Heart right ventricle (tissue), 16 donors: ENCODE measurements at regions not wholly inside any gene's neighbourhood (a gene's known extent, or its start where the extent isn't known, plus 50 kb on each side); places are given as distances from the start of the nearest gene placed in this dataset.
"Not testable (repeated sequence)": the region's sequence is repeated elsewhere in the genome, so short reads cannot be mapped to it uniquely, and the experiment has no call there.

ENCODE experiments used
- ATAC-seq, 8 donors: fragments of 200-7000 bp; cut with Tn5 transposase; one replicate each; pipeline ENCODE4 v1.9.1; 2020; ENCODE audit warnings: mild to moderate bottlenecking in 8 of 8, moderate library complexity in 8 of 8, moderate number of reproducible peaks in 1 of 8
- DNase-seq, 2 donors: peaks; one replicate each; pipeline ENCODE4 v3.0.0-alpha.2; 2020
- H3K27ac ChIP-seq, 10 donors: fragments of 200-600 bp; sonication (generic) in 2 of 10; one replicate each; pipeline versions ENCODE4 v1.5.0 to v1.8.0; 2020 to 2022; ENCODE audit warnings: mild to moderate bottlenecking in 3 of 10
- H3K27me3 ChIP-seq, 7 donors: fragments of 200-600 bp; one replicate each; pipeline ENCODE4 v1.8.0; 2021 to 2022; ENCODE audit warnings: mild to moderate bottlenecking in 2 of 7
- H3K36me3 ChIP-seq, 9 donors: fragments of 200-600 bp; sonication (generic) in 1 of 9; one replicate each; pipeline versions ENCODE4 v1.5.0 to v1.8.0; 2020 to 2022; ENCODE audit warnings: mild to moderate bottlenecking in 2 of 9
- H3K4me1 ChIP-seq, 9 donors: fragments of 200-600 bp; sonication (generic) in 1 of 9; one replicate each; pipeline versions ENCODE4 v1.5.0 to v1.8.0; 2020 to 2022; ENCODE audit warnings: mild to moderate bottlenecking in 4 of 9
- H3K4me3 ChIP-seq, 10 donors: fragments of 200-600 bp; sonication (generic) in 2 of 10; one replicate each; pipeline versions ENCODE4 v1.5.0 to v1.8.0; 2020 to 2022; ENCODE audit warnings: mild to moderate bottlenecking in 7 of 10, moderate library complexity in 2 of 10
- H3K9me3 ChIP-seq, 11 donors: fragments of 200-600 bp in 10 of 11; sonication (generic) in 2 of 11; one replicate each; pipeline versions ENCODE4 v1.5.0 to v1.8.0; 2013 to 2022; ENCODE audit warnings: mild to moderate bottlenecking in 2 of 11, control low read depth in 1 of 11, moderate library complexity in 1 of 11
- CTCF ChIP-seq, 9 donors: fragments of 200-600 bp; sonication (generic) in 2 of 9; IDR thresholded peaks; one replicate each; pipeline versions ENCODE4 v1.5.0 to v1.8.0; 2021 to 2022; ENCODE audit warnings: antibody characterized with exemption in 9 of 9, mild to moderate bottlenecking in 5 of 9, moderate library complexity in 1 of 9
- WGBS, 2 donors: extraction: QIAGEN DNeasy Blood & Tissue Kit; methylation state at CpG; one replicate each; pipeline ENCODE4 v1.1.7; 2013; ENCODE audit warnings: inconsistent platforms in 1 of 2; 5-methylcytosine and 5-hydroxymethylcytosine counted together
- intact Hi-C, 10 donors: fragments of 100-400 bp; cut with DNase I; formaldehyde crosslinking; loops; one replicate each; pipeline versions ENCODE4 v1.11.1 to v1.14.2; 2022
- donor health status: Arrhythmogenic right ventricular cardiomyopathy.
- donor health status: ischemic (EF 13 %, LVEDD 7.1; RV severe dilation, severe dysfunction).
- donor health status: healthy with polysubstance abuse.
- donor health status: DM: no; HTN: yes; CAD: no.
- donor health status: DM: no; HTN: no; CAD: no.
- donor health status: ischemic (EF 25% LVEDD 6.9; RV normal size, moderate dysfunction).
- donor health status: ischemic (EF 25% LVEDD 5.7; RV mildly dilated, moderate dysfunction).
- donor health status: healthy.
- donor health status: DM: yes; HTN: yes; CAD: no.
- donor health status: Ischemic cardiomyopathy.
- donor health status: ischemic (EF 35%, LVEDD 5.7; RV mildly dilated, moderate dysfunction).
- donor health status: nonischemic (EF 11% LVEDD 7.7; RV severe dilation, severe dysfunction).
- donor health status: DM: yes; HTN: yes; CAD: no.
- donor health status: PGD.
- donor health status: ischemic (EF 29% LVEDD 5.4; RV normal size, mild dysfunction).
- donor health status: nonischemic (EF 23%, LVEDD 6.1; RV moderate dilation, normal function).

GRCh38 chr5:120329095-120329494, 135.0 kb upstream of the PRR16 start:
- Histone ChIP-seq H3K27ac (no peak overlapping the region), H3K4me1 (no peaks in the 10 kb centered on the region), H3K27me3 (no peaks in the 10 kb centered on the region), H3K4me3 (no peak overlapping the region), H3K9me3 (peaks cover 0 to 28% (median 6%) of the 10 kb centered on the region in 11 donors), H3K36me3 (no peaks in the 10 kb centered on the region)
- ATAC-seq, result no peak
- TF ChIP-seq CTCF (IDR thresholded peaks at IDR 0.05), result no peak
- intact Hi-C loops, result loop anchor here in 1 of 10 donors (10.0 kb wide), 1 partner anchor 274 kb away; no protein-coding TSS in a partner anchor
- WGBS, 2 donors, result 64 to 92% methylated on average over 2 of the region's 2 CpGs
- DNase-seq, result no peak

DNA sequence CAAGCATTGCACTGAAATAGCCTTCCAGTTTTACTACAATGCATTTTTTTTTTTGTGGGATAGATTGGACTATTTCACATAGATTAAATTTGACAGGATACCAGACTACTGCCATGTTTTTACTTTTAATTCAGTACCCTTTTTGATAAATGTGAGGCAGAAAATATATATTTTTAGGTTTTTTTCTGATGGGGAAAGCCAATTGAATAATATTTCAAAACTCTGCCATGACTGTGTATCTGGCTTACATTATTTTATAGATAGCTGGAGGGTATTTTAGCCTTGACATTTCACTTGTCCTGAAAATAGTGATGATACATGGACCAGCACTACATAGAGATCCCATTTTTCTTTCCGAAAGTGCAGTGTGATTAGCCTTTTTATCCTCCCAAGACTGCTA, 133.5 kb upstream of the PRR16 start:
- H3K9me3 ChIP-seq, result peaks cover 0 to 19% (median 6%) of the 10 kb centered on the region in 11 donors
- H3K27me3 ChIP-seq, result no peaks in the 10 kb centered on the region
- intact Hi-C loops, result no loop called here
- no peak overlapping the region for H3K27ac ChIP-seq
- no peaks in the 10 kb centered on the region for H3K4me1 ChIP-seq
- 88 to 92% methylated on average over 1 of the region's 1 CpG for WGBS, 2 donors
- no peak overlapping the region for H3K4me3 ChIP-seq
- TF ChIP-seq CTCF (IDR thresholded peaks at IDR 0.05), result no peak
- DNase-seq (no peak), ATAC-seq (no peak)
- no peaks in the 10 kb centered on the region for H3K36me3 ChIP-seq

GRCh38 chr5:120344181-120344580, 119.9 kb upstream of the PRR16 start:
- ATAC-seq (no peak), DNase-seq (no peak)
- intact Hi-C loops, result no loop called here
- TF ChIP-seq CTCF (IDR thresholded peaks at IDR 0.05), result no peak
- no peaks in the 10 kb centered on the region for H3K27me3 ChIP-seq
- H3K36me3 ChIP-seq, result no peaks in the 10 kb centered on the region
- H3K4me3 ChIP-seq, result no peak overlapping the region
- H3K27ac ChIP-seq, result no peak overlapping the region
- H3K4me1 ChIP-seq, result no peaks in the 10 kb centered on the region
- no peaks in the 10 kb centered on the region for H3K9me3 ChIP-seq
- WGBS, 2 donors, result 81 to 84% methylated on average over 4 of the region's 4 CpGs

GRCh38 chr5:120345947-120346346, 118.2 kb upstream of the PRR16 start:
- WGBS, 2 donors, result 85 to 87% methylated on average over 4 of the region's 4 CpGs
- Histone ChIP-seq H3K36me3 (no peaks in the 10 kb centered on the region), H3K27me3 (no peaks in the 10 kb centered on the region), H3K4me1 (no peaks in the 10 kb centered on the region), H3K27ac (no peak overlapping the region), H3K4me3 (no peak overlapping the region), H3K9me3 (peaks cover 0 to 1% (median 0%) of the 10 kb centered on the region in 11 donors)
- DNase-seq, result no peak
- intact Hi-C loops, result no loop called here
- TF ChIP-seq CTCF (IDR thresholded peaks at IDR 0.05), result no peak
- no peak for ATAC-seq

DNA sequence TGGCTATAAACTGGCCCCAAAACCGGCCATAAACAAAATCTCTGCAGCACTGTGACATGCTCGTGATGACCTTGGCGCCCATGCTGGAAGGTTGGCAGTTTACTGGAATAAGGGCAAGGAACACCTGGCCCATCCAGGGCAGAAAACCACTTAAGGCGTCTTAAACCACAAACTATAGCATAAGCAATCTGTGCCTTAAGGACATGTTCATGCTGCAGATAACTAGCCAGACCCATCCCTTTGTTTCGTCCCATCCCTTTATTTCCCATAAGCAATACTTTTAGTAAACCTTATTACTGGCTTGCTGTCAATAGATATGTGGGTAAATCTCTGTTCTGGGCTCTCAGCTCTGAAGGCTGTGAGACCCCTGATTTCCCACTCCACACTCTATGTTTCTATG, 113.0 kb upstream of the PRR16 start:
- H3K27ac ChIP-seq, H3K27me3 ChIP-seq, H3K4me3 ChIP-seq, ATAC-seq, intact Hi-C loops, H3K36me3 ChIP-seq, H3K4me1 ChIP-seq, DNase-seq: not testable (repeated sequence)
- H3K9me3 ChIP-seq, result peaks cover 0 to 16% (median 4%) of the 10 kb centered on the region in 11 donors
- WGBS, 2 donors, result 82 to 87% methylated on average over 5 of the region's 5 CpGs
